Occipital lobe (tissue), 1 donor: ENCODE measurements at regions not wholly inside any gene's neighbourhood (a gene's known extent, or its start where the extent isn't known, plus 50 kb on each side); places are given as distances from the start of the nearest gene placed in this dataset. TPM values are rescaled to one million over a fixed set of nuclear protein-coding genes. Genes with fewer than 3 reads are reported as not detected.

ENCODE experiments used
- small RNA-seq: library from RNA; depleted of rRNA; stranded (forward); fragments of <200 nt; gene quantifications from one replicate; pipeline ENCODE3, GENCODE V24; 2014

Small RNA genes in the stretch of these regions (small RNA-seq; reads per million reads assigned to genes)
- not detected for gene RNU6-164P
